ENCODE measurements at regions not wholly inside any gene's neighbourhood (a gene's known extent, or its start where the extent isn't known, plus 50 kb on each side); places are given as distances from the start of the nearest gene placed in this dataset.

DNA sequence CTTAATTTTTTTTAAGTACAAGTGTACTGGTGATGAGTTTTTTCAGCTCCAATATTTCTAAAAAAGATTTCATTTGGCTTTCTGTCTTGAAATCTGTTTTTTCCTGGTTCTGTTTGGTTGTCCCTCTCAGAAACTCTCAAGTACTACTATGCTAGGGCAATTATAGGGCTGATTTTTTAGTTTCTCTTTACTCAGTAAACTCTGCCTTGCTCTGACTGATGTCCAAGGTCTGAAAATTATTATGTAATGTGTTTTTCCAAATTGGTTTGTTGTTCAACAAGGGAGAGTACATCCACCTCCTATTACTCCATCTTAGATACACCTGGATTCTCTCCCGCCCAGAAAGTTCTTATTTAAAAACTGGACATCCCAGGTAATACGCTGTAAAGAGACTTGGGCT, 877.7 kb downstream of the CBLN2 start:
- TF ChIP-seq, protein P1, sequence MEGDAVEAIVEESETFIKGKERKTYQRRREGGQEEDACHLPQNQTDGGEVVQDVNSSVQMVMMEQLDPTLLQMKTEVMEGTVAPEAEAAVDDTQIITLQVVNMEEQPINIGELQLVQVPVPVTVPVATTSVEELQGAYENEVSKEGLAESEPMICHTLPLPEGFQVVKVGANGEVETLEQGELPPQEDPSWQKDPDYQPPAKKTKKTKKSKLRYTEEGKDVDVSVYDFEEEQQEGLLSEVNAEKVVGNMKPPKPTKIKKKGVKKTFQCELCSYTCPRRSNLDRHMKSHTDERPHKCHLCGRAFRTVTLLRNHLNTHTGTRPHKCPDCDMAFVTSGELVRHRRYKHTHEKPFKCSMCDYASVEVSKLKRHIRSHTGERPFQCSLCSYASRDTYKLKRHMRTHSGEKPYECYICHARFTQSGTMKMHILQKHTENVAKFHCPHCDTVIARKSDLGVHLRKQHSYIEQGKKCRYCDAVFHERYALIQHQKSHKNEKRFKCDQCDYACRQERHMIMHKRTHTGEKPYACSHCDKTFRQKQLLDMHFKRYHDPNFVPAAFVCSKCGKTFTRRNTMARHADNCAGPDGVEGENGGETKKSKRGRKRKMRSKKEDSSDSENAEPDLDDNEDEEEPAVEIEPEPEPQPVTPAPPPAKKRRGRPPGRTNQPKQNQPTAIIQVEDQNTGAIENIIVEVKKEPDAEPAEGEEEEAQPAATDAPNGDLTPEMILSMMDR (IDR thresholded peaks at IDR 0.05) = no peak
- TF ChIP-seq POLR2A (IDR thresholded peaks at IDR 0.05) = no peak

All from right lobe of liver (tissue), 4 donors.